HG02588 (cell line): ENCODE measurements at regions not wholly inside any gene's neighbourhood (a gene's known extent, or its start where the extent isn't known, plus 50 kb on each side); places are given as distances from the start of the nearest gene placed in this dataset.

Experiments used
- ATAC-seq: cut with Tn5 transposase; IDR thresholded peaks from one replicate; pipeline ENCODE4 v1.9.1; 2021; ENCODE audit warnings: mild to moderate bottlenecking, moderate library complexity; ENCODE audit not compliant: unreplicated experiment

GRCh38 chr14:61193476-61193875, 87.7 kb downstream of the TMEM30B start:
- ATAC-seq, result no peak

- no peak for ATAC-seq
Observed at GRCh38 chr14:61192989-61193388, 88.1 kb downstream of the TMEM30B start.

- no peak for ATAC-seq
Observed at GRCh38 chr14:61191733-61192132, 89.4 kb downstream of the TMEM30B start.

- ATAC-seq, result no peak
Observed at GRCh38 chr14:61190341-61190740, 90.8 kb downstream of the TMEM30B start.

- no peak for ATAC-seq
Observed at GRCh38 chr14:61188978-61189808, 91.9 kb downstream of the TMEM30B start.

- no peak for ATAC-seq
Observed at GRCh38 chr14:61188196-61188595, 92.9 kb downstream of the TMEM30B start.

- no peak for ATAC-seq
Observed at GRCh38 chr14:61187196-61187905, 93.8 kb downstream of the TMEM30B start.

- no peak for ATAC-seq
Observed at GRCh38 chr14:61186341-61187195, 94.6 kb downstream of the TMEM30B start.

GRCh38 chr14:61185534-61185933, 95.6 kb downstream of the TMEM30B start:
- no peak for ATAC-seq

- no peak for ATAC-seq
Observed at GRCh38 chr14:61184112-61184511, 97.0 kb downstream of the TMEM30B start.

- no peak for ATAC-seq
Observed at GRCh38 chr14:61183196-61183885, 97.8 kb downstream of the TMEM30B start.

GRCh38 chr14:61179796-61180398, 101.2 kb downstream of the TMEM30B start:
- no peak for ATAC-seq

GRCh38 chr14:61179061-61179690, 102.0 kb downstream of the TMEM30B start:
- no peak for ATAC-seq

- no peak for ATAC-seq
Observed at GRCh38 chr14:61178226-61179060, 102.7 kb downstream of the TMEM30B start.

GRCh38 chr14:61177279-61178225, 103.6 kb downstream of the TMEM30B start:
- no peak for ATAC-seq

GRCh38 chr14:61176686-61177085, 104.5 kb downstream of the TMEM30B start:
- ATAC-seq, result no peak

- no peak for ATAC-seq
Observed at GRCh38 chr14:61174987-61175386, 106.2 kb downstream of the TMEM30B start.

GRCh38 chr14:61174441-61174891, 106.7 kb downstream of the TMEM30B start:
- no peak for ATAC-seq
